Progenitor cell of endocrine pancreas (in vitro differentiated cells): ENCODE measurements at regions not wholly inside any gene's neighbourhood (a gene's known extent, or its start where the extent isn't known, plus 50 kb on each side); places are given as distances from the start of the nearest gene placed in this dataset.

Source experiments
- DNase-seq: peaks from one replicate; pipeline ENCODE4 v3.0.0; 2021; ENCODE audit warnings: low spot score; ENCODE audit not compliant: unreplicated experiment
- H3K27ac Mint-ChIP-seq: 2 replicates; pipeline ENCODE4 v1.8.0; 2021; ENCODE audit warnings: mild to moderate bottlenecking, moderate library complexity, mixed read lengths
- H3K27me3 Mint-ChIP-seq: 2 replicates; pipeline ENCODE4 v1.8.0; 2021; ENCODE audit warnings: mixed read lengths
- H3K36me3 Mint-ChIP-seq: 2 replicates; pipeline ENCODE4 v1.8.0; 2022; ENCODE audit warnings: mixed read lengths; ENCODE audit not compliant: insufficient read depth
- H3K4me1 Mint-ChIP-seq: 2 replicates; pipeline ENCODE4 v1.8.0; 2021; ENCODE audit warnings: low read depth, mixed read lengths
- H3K4me3 Mint-ChIP-seq: 2 replicates; pipeline ENCODE4 v1.8.0; 2021; ENCODE audit warnings: low read depth, mild to moderate bottlenecking, moderate library complexity, mixed read lengths
- H3K9me3 Mint-ChIP-seq: 2 replicates; pipeline ENCODE4 v1.8.0; 2021; ENCODE audit warnings: low read depth, mixed read lengths
- TF ChIP-seq, protein P1 (sequence below): fragments of 200-600 bp; sonication (generic); IDR thresholded peaks from one replicate; pipeline ENCODE4 v1.5.0; 2021; ENCODE audit warnings: antibody characterized with exemption, mild to moderate bottlenecking; ENCODE audit not compliant: unreplicated experiment

DNA sequence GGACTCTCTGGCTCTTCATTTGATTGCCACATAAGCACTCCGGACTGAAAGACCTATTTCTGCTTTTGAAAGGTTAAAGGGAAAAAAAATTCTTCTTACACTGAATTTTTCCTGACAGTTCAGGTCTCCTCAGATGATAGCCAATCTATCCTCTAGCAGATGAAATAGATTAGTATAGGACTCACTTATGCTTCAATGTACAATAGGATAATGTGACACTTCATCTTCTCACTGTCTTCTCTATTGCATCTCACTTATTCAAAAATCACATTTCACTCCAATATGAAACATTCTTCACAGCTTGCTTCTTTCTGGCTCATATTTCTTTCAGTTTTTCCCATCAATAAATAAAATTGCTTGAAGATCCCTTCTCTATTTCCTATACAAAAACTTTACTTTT, 860.9 kb upstream of the SLITRK6 start:
- Mint-ChIP-seq H3K4me1 (no peaks in the 10 kb centered on the region), H3K36me3 (no peaks in the 10 kb centered on the region), H3K27me3 (no peaks in the 10 kb centered on the region), H3K27ac (no peak overlapping the region), H3K9me3 (no peaks in the 10 kb centered on the region), H3K4me3 (no peak overlapping the region)
- TF ChIP-seq, protein P1, sequence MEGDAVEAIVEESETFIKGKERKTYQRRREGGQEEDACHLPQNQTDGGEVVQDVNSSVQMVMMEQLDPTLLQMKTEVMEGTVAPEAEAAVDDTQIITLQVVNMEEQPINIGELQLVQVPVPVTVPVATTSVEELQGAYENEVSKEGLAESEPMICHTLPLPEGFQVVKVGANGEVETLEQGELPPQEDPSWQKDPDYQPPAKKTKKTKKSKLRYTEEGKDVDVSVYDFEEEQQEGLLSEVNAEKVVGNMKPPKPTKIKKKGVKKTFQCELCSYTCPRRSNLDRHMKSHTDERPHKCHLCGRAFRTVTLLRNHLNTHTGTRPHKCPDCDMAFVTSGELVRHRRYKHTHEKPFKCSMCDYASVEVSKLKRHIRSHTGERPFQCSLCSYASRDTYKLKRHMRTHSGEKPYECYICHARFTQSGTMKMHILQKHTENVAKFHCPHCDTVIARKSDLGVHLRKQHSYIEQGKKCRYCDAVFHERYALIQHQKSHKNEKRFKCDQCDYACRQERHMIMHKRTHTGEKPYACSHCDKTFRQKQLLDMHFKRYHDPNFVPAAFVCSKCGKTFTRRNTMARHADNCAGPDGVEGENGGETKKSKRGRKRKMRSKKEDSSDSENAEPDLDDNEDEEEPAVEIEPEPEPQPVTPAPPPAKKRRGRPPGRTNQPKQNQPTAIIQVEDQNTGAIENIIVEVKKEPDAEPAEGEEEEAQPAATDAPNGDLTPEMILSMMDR, result no peak
- no peak for DNase-seq

DNA sequence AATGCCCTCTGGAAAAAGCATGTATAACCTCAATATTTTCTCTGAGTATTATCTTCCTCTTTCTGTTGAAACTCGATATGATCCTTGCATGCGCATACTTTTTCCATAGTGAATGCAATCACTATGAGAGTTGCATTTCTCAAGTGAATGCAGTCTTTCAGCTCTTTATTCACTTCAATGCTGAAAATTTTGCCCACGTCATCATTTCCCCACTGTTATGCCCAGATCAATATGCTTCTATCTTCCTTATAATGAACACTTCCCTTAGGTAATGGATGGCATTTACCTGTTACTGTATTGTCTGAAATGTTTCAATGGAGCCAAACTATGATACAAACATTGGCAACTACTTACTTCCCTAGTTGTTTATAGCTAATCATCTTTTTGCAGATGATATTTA, 866.6 kb upstream of the SLITRK6 start:
- Mint-ChIP-seq H3K27ac (no peak overlapping the region), H3K4me3 (no peak overlapping the region), H3K4me1 (no peaks in the 10 kb centered on the region), H3K27me3 (no peaks in the 10 kb centered on the region), H3K36me3 (no peaks in the 10 kb centered on the region), H3K9me3 (no peaks in the 10 kb centered on the region)
- DNase-seq, result no peak
- TF ChIP-seq, protein P1, result no peak

- H3K27me3 Mint-ChIP-seq, result no peaks in the 10 kb centered on the region
- H3K4me1 Mint-ChIP-seq, result no peaks in the 10 kb centered on the region
- TF ChIP-seq, protein P1, result no peak
- H3K27ac Mint-ChIP-seq, result no peak overlapping the region
- no peak for DNase-seq
- H3K36me3 Mint-ChIP-seq, result no peaks in the 10 kb centered on the region
- no peak overlapping the region for H3K4me3 Mint-ChIP-seq
- H3K9me3 Mint-ChIP-seq, result no peaks in the 10 kb centered on the region
Measured at GRCh38 chr13:86673931-86674431, 874.8 kb upstream of the SLITRK6 start.

- Mint-ChIP-seq H3K27me3 (no peaks in the 10 kb centered on the region), H3K4me1 (peaks cover 2% of the 10 kb centered on the region), H3K36me3 (no peaks in the 10 kb centered on the region), H3K9me3 (peaks cover 5% of the 10 kb centered on the region), H3K27ac (no peak overlapping the region), H3K4me3 (no peak overlapping the region)
- no peak for DNase-seq
- TF ChIP-seq, protein P1, result no peak
Measured at GRCh38 chr13:86681223-86681622, 882.0 kb upstream of the SLITRK6 start.

GRCh38 chr13:86684402-86684801, 885.2 kb upstream of the SLITRK6 start:
- TF ChIP-seq, protein P1, result no peak
- DNase-seq, result no peak
- H3K27ac Mint-ChIP-seq, result no peak overlapping the region
- no peaks in the 10 kb centered on the region for H3K36me3 Mint-ChIP-seq
- H3K4me3 Mint-ChIP-seq, result no peak overlapping the region
- H3K9me3 Mint-ChIP-seq, result peaks cover 5% of the 10 kb centered on the region
- H3K4me1 Mint-ChIP-seq, result peaks cover 2% of the 10 kb centered on the region
- H3K27me3 Mint-ChIP-seq, result no peaks in the 10 kb centered on the region
